ENCODE measurements at regions not wholly inside any gene's neighbourhood (a gene's known extent, or its start where the extent isn't known, plus 50 kb on each side); places are given as distances from the start of the nearest gene placed in this dataset.

DNA sequence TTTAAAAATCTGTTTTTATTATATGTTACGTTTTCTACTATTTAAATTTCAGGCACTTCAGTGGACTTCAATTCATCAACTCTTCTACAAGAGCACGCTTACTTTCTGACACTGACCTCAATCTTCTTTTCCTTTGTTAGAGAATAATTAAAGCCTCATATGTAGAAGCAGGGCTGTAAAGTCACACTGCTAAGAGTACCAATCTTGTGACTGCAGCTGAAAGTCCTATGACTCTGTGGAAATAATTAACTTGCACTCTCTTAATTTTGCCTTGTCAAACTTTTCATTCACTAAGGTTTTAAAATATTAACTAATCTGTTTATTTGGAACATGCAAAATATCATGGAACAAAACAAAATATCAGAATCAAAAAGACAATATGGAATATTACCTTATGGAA is 498.1 kb downstream of the PCDH10 start:
- TF ChIP-seq EZH2 (IDR thresholded peaks at IDR 0.05; ENCODE audit: insufficient read depth, poor library complexity, severe bottlenecking) (no peak), EZH2phosphoT487 (IDR thresholded peaks at IDR 0.05; ENCODE audit: insufficient read depth, low read depth) (no peak)

Measured in GM23248 (cell line).